22Rv1 (cell line): ENCODE measurements at regions not wholly inside any gene's neighbourhood (a gene's known extent, or its start where the extent isn't known, plus 50 kb on each side); places are given as distances from the start of the nearest gene placed in this dataset.

Experiments
- CTCF ChIP-seq: fragments of 450-650 bp; IDR thresholded peaks from 2 replicates; pipeline ENCODE4 v1.5.1; 2017; ENCODE audit warnings: mild to moderate bottlenecking
- ZFX ChIP-seq: fragments of 450-650 bp; IDR thresholded peaks from 2 replicates; pipeline ENCODE4 v1.6.1; 2017; ENCODE audit warnings: antibody characterized with exemption, borderline replicate concordance

- TF ChIP-seq CTCF (no peak), ZFX (no peak)
Observed at GRCh38 chr6:9503111-9503761, 911.6 kb downstream of the TFAP2A start.
